Liver (tissue), 8 donors: ENCODE measurements at regions not wholly inside any gene's neighbourhood (a gene's known extent, or its start where the extent isn't known, plus 50 kb on each side); places are given as distances from the start of the nearest gene placed in this dataset.

Experiments used
- DNase-seq: peaks from one replicate; pipeline ENCODE4 v3.0.0-alpha.2; 2017; ENCODE audit warnings: low spot score
- H3K27ac ChIP-seq, 2 donors: one replicate each; pipeline ENCODE4 v1.7.0; 2013; ENCODE audit warnings: inconsistent platforms in 2 of 2, low read length in 2 of 2, control low read depth in 1 of 2, low read depth in 1 of 2, mild to moderate bottlenecking in 1 of 2
- H3K27me3 ChIP-seq, 4 donors: one replicate each; pipeline versions ENCODE4 v1.6.1 to v1.7.0; 2013; ENCODE audit warnings: low read length in 3 of 4, inconsistent platforms in 1 of 4, mild to moderate bottlenecking in 1 of 4, moderate library complexity in 1 of 4; ENCODE audit not compliant: control insufficient read depth in 4 of 4, insufficient read depth in 4 of 4
- H3K36me3 ChIP-seq, 4 donors: one replicate each; pipeline versions ENCODE4 v1.6.1 to v1.7.0; 2013; ENCODE audit warnings: low read length in 3 of 4, mild to moderate bottlenecking in 3 of 4, low read depth in 1 of 4, moderate library complexity in 1 of 4; ENCODE audit not compliant: control insufficient read depth in 4 of 4, insufficient read depth in 3 of 4
- H3K4me1 ChIP-seq, 4 donors: one replicate each; pipeline versions ENCODE4 v1.6.1 to v1.7.0; 2013; ENCODE audit warnings: low read length in 3 of 4, mild to moderate bottlenecking in 3 of 4, moderate library complexity in 1 of 4; ENCODE audit not compliant: control insufficient read depth in 4 of 4, insufficient read depth in 4 of 4
- H3K4me3 ChIP-seq, 3 donors: one replicate each; pipeline versions ENCODE4 v1.6.1 to v1.7.0; 2013; ENCODE audit warnings: low read length in 3 of 3, control low read depth in 1 of 3, low read depth in 1 of 3, mild to moderate bottlenecking in 1 of 3
- H3K9ac ChIP-seq, 2 donors: one replicate each; pipeline ENCODE4 v1.7.0; 2013; ENCODE audit warnings: low read length in 2 of 2, mild to moderate bottlenecking in 2 of 2, moderate library complexity in 2 of 2, control low read depth in 1 of 2, low read depth in 1 of 2
- H3K9me3 ChIP-seq, 4 donors: one replicate each; pipeline versions ENCODE4 v1.6.1 to v1.7.0; 2013; ENCODE audit warnings: low read length in 3 of 4; ENCODE audit not compliant: control insufficient read depth in 4 of 4
- EGR1 ChIP-seq, 2 donors: IDR thresholded peaks; 2 replicates each; pipeline ENCODE4 v1.6.1; 2016 to 2018; ENCODE audit warnings: antibody characterized with exemption in 2 of 2, low read depth in 2 of 2
- FOXA1 ChIP-seq: IDR thresholded peaks from 2 replicates; pipeline ENCODE4 v1.6.1; 2016; ENCODE audit warnings: antibody characterized with exemption
- FOXA2 ChIP-seq: IDR thresholded peaks from 2 replicates; pipeline ENCODE4 v1.6.1; 2016; ENCODE audit warnings: antibody characterized with exemption
- GABPA ChIP-seq, 2 donors: IDR thresholded peaks in 1 of 2; conservative IDR thresholded peaks in 1 of 2; 2 replicates each; pipeline ENCODE4 v1.6.1; 2016; ENCODE audit warnings: antibody characterized with exemption in 2 of 2, mild to moderate bottlenecking in 1 of 2, moderate library complexity in 1 of 2
- HNF4A ChIP-seq, 2 donors: conservative IDR thresholded peaks; 2 replicates each; pipeline ENCODE4 v1.6.1; 2016; ENCODE audit warnings: antibody characterized with exemption in 2 of 2, mild to moderate bottlenecking in 2 of 2
- HNF4G ChIP-seq: IDR thresholded peaks from 2 replicates; pipeline ENCODE4 v1.6.1; 2016; ENCODE audit warnings: antibody characterized with exemption
- JUND ChIP-seq, 2 donors: IDR thresholded peaks; 2 replicates each; pipeline ENCODE4 v1.6.1; 2016; ENCODE audit warnings: antibody characterized with exemption in 2 of 2
- NR2F2 ChIP-seq: IDR thresholded peaks from 2 replicates; pipeline ENCODE4 v1.6.1; 2016; ENCODE audit warnings: antibody characterized with exemption
- RAD21 ChIP-seq, 2 donors: IDR thresholded peaks; 2 replicates each; pipeline ENCODE4 v1.6.1; 2016; ENCODE audit warnings: antibody characterized with exemption in 2 of 2, mild to moderate bottlenecking in 2 of 2
- RXRA ChIP-seq, 2 donors: IDR thresholded peaks; 2 replicates each; pipeline ENCODE4 v1.6.1; 2017 to 2018; ENCODE audit warnings: antibody characterized with exemption in 2 of 2, mild to moderate bottlenecking in 1 of 2
- SP1 ChIP-seq: IDR thresholded peaks from 2 replicates; pipeline ENCODE4 v1.6.1; 2018; ENCODE audit warnings: antibody characterized with exemption, mild to moderate bottlenecking
- TAF1 ChIP-seq: conservative IDR thresholded peaks from 2 replicates; pipeline ENCODE4 v1.6.1; 2016; ENCODE audit warnings: antibody characterized with exemption, mild to moderate bottlenecking
- YY1 ChIP-seq: IDR thresholded peaks from 2 replicates; pipeline ENCODE4 v1.6.1; 2016; ENCODE audit warnings: antibody characterized with exemption, mild to moderate bottlenecking
- WGBS: extraction: QIAGEN DNeasy Blood & Tissue Kit; methylation state at CpG from one replicate; pipeline ENCODE4 v1.1.7; 2013; 5-methylcytosine and 5-hydroxymethylcytosine counted together
- TF ChIP-seq, protein P1 (sequence below): IDR thresholded peaks from 2 replicates; pipeline ENCODE4 v1.6.1; 2016; ENCODE audit warnings: antibody characterized with exemption
- TF ChIP-seq, protein P2 (sequence below): IDR thresholded peaks from 2 replicates; pipeline ENCODE4 v1.6.1; 2016; ENCODE audit warnings: antibody characterized with exemption
- TF ChIP-seq, protein P3 (sequence below): IDR thresholded peaks from 2 replicates; pipeline ENCODE4 v1.6.1; 2016; ENCODE audit warnings: antibody characterized with exemption
- TF ChIP-seq, protein P4 (sequence below): IDR thresholded peaks from 2 replicates; pipeline ENCODE4 v1.6.1; 2016; ENCODE audit warnings: antibody characterized with exemption, mild to moderate bottlenecking
- TF ChIP-seq, protein P5 (sequence below): fragments of 150-350 bp; IDR thresholded peaks from 2 replicates; pipeline ENCODE4 v1.5.1; 2017; ENCODE audit warnings: improper control_type of control experiment, low read depth, low read length; ENCODE audit not compliant: missing input control
- donor health status: healthy.
- donor health status: healthy.
- donor health status: healthy.
- donor health status: healthy.
- donor health status: healthy.

DNA sequence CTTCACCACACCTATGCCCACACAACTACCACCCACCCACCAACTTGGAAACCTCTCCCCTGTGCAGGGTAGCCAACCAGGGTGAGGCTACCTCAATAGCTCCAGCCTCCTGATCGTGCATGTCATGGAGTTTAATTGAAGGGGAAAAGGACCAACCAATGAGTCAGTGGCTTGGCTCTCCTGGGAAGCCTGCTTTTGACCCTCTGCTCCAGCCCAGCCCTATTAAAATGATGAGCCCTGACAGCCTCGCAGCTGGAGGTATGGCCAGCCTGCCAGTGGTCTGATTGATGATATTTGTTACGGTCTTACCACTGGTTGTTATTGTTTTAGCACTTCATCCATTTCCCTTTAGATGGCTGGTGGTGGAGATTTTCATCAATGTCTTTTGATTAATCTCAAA, 280.4 kb downstream of the SH3GL2 start:
- H3K4me1 ChIP-seq = no peaks in the 10 kb centered on the region

DNA sequence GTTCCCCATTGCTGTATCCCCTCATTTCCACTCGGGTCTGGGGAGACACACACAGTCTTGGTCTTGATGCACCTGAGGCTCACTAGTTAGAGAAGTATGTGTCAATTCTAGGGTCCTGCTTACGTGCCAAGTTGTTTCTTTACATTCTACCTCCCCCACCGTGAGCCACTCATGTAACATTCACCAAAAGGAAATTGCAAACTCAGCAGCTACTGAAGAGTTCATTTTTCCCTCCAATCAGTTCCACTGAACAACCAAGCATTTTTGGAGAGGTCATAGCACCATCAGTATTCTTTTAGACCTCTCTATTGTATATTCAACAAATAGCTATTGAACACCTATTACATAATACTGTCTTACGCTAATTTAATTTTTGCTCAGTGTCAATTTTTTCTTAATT, 281.1 kb downstream of the SH3GL2 start:
- WGBS = 77% methylated on average over 4 of the region's 4 CpGs
- Histone ChIP-seq H3K27ac (no peak overlapping the region), H3K9me3 (no peaks in the 10 kb centered on the region), H3K36me3 (no peaks in the 10 kb centered on the region), H3K4me3 (no peak overlapping the region), H3K4me1 (no peaks in the 10 kb centered on the region), H3K27me3 (no peaks in the 10 kb centered on the region), H3K9ac (no peak overlapping the region)
- TF ChIP-seq, protein P1, sequence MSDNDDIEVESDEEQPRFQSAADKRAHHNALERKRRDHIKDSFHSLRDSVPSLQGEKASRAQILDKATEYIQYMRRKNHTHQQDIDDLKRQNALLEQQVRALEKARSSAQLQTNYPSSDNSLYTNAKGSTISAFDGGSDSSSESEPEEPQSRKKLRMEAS = no peak
- TF ChIP-seq RXRA (IDR thresholded peaks at IDR 0.05) = no peak
- no peak for TF ChIP-seq TAF1
- no peak for TF ChIP-seq EGR1 (IDR thresholded peaks at IDR 0.05; ENCODE audit: low read depth in 2 of 2)
- no peak for TF ChIP-seq RAD21 (IDR thresholded peaks at IDR 0.05)
- TF ChIP-seq FOXA2 = no peak
- TF ChIP-seq GABPA (IDR thresholded peaks at IDR 0.05 in 1 of 2, conservative IDR thresholded peaks at IDR 0.05 in 1 of 2) = no peak
- TF ChIP-seq, protein P2, sequence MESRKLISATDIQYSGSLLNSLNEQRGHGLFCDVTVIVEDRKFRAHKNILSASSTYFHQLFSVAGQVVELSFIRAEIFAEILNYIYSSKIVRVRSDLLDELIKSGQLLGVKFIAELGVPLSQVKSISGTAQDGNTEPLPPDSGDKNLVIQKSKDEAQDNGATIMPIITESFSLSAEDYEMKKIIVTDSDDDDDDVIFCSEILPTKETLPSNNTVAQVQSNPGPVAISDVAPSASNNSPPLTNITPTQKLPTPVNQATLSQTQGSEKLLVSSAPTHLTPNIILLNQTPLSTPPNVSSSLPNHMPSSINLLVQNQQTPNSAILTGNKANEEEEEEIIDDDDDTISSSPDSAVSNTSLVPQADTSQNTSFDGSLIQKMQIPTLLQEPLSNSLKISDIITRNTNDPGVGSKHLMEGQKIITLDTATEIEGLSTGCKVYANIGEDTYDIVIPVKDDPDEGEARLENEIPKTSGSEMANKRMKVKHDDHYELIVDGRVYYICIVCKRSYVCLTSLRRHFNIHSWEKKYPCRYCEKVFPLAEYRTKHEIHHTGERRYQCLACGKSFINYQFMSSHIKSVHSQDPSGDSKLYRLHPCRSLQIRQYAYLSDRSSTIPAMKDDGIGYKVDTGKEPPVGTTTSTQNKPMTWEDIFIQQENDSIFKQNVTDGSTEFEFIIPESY = no peak
- TF ChIP-seq YY1 = no peak
- TF ChIP-seq FOXA1 = no peak
- TF ChIP-seq, protein P3, sequence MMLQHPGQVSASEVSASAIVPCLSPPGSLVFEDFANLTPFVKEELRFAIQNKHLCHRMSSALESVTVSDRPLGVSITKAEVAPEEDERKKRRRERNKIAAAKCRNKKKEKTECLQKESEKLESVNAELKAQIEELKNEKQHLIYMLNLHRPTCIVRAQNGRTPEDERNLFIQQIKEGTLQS = no peak
- TF ChIP-seq HNF4G = no peak
- TF ChIP-seq, protein P4, sequence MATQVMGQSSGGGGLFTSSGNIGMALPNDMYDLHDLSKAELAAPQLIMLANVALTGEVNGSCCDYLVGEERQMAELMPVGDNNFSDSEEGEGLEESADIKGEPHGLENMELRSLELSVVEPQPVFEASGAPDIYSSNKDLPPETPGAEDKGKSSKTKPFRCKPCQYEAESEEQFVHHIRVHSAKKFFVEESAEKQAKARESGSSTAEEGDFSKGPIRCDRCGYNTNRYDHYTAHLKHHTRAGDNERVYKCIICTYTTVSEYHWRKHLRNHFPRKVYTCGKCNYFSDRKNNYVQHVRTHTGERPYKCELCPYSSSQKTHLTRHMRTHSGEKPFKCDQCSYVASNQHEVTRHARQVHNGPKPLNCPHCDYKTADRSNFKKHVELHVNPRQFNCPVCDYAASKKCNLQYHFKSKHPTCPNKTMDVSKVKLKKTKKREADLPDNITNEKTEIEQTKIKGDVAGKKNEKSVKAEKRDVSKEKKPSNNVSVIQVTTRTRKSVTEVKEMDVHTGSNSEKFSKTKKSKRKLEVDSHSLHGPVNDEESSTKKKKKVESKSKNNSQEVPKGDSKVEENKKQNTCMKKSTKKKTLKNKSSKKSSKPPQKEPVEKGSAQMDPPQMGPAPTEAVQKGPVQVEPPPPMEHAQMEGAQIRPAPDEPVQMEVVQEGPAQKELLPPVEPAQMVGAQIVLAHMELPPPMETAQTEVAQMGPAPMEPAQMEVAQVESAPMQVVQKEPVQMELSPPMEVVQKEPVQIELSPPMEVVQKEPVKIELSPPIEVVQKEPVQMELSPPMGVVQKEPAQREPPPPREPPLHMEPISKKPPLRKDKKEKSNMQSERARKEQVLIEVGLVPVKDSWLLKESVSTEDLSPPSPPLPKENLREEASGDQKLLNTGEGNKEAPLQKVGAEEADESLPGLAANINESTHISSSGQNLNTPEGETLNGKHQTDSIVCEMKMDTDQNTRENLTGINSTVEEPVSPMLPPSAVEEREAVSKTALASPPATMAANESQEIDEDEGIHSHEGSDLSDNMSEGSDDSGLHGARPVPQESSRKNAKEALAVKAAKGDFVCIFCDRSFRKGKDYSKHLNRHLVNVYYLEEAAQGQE = no peak
- no peak for TF ChIP-seq HNF4A (conservative IDR thresholded peaks at IDR 0.05)
- no peak for TF ChIP-seq NR2F2
- TF ChIP-seq, protein P5, sequence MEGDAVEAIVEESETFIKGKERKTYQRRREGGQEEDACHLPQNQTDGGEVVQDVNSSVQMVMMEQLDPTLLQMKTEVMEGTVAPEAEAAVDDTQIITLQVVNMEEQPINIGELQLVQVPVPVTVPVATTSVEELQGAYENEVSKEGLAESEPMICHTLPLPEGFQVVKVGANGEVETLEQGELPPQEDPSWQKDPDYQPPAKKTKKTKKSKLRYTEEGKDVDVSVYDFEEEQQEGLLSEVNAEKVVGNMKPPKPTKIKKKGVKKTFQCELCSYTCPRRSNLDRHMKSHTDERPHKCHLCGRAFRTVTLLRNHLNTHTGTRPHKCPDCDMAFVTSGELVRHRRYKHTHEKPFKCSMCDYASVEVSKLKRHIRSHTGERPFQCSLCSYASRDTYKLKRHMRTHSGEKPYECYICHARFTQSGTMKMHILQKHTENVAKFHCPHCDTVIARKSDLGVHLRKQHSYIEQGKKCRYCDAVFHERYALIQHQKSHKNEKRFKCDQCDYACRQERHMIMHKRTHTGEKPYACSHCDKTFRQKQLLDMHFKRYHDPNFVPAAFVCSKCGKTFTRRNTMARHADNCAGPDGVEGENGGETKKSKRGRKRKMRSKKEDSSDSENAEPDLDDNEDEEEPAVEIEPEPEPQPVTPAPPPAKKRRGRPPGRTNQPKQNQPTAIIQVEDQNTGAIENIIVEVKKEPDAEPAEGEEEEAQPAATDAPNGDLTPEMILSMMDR = no peak
- TF ChIP-seq SP1 = no peak
- TF ChIP-seq JUND (IDR thresholded peaks at IDR 0.05) = no peak
- no peak for DNase-seq

More for the DNA sequence above, 280.4 kb downstream of the SH3GL2 start:
- no peak for DNase-seq
- TF ChIP-seq TAF1 = no peak
- TF ChIP-seq, protein P3 = no peak
- TF ChIP-seq YY1 = no peak
- no peaks in the 10 kb centered on the region for H3K36me3 ChIP-seq
- no peak overlapping the region for H3K9ac ChIP-seq
- H3K4me3 ChIP-seq = no peak overlapping the region
- 66% methylated on average over 3 of the region's 3 CpGs for WGBS
- H3K9me3 ChIP-seq = no peaks in the 10 kb centered on the region
- no peak overlapping the region for H3K27ac ChIP-seq
- H3K27me3 ChIP-seq = no peaks in the 10 kb centered on the region
